ENCODE measurements at regions not wholly inside any gene's neighbourhood (a gene's known extent, or its start where the extent isn't known, plus 50 kb on each side); places are given as distances from the start of the nearest gene placed in this dataset.
A peak's percentile ranks its signal among the peaks of the same experiment; 100 is the strongest.

DNA sequence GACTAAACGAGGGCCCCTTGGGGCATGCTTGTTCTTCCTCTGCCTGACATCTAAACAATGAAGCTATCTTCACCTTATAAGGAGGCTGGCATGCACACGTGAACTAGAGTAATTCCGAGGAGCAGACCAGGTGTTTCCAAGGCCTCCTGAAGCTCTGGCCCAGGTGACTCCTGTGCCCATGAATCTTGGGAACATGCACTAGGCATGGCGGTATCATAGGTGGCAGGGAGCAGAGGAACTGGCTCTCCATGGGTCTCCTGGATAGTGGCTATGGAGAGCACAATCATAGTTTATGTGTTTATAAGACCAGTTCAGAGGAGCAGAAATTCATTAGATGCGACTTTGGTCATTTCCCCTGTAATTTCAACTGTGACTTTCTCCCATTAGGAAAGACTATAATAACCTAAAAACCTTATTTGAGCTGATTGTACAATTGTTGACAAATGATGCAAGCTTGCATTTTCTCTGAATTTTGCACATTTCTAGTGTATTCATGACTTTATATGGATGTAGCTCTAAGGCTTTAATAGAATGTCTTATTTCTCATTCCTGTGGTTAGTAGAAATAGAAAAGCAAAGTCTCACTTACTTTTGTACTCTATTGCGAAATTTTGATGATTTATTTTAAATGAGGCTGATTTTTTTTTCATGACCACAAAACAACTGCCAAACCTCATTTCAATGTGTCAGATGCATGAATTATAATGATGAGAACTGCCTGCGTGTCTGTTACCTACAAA lies 135.3 kb upstream of the RPS23 start:
- peak; percentile 77 for DNase-seq

DNA sequence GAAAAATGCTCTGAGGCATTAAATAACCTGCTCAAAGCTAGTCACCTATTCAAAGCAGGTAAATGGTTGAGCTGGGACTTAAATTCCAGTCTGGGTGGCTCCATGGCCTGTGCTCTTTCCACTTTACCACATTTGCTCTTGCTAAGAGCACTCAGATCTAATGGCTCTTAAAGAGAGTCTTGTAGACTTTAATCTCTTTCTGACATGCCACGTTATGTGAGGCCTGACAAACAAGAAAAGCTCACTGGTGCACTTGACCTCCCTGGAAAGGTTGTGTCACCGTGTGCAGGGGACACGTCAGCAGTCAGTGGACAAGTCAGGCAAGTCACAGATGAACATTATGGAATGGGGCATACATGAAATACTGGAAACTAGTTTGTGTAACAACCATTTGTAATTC lies 129.9 kb upstream of the RPS23 start:
- DNase-seq, result no peak
- in situ Hi-C loops (cut with MboI; ENCODE audit: low pct_unique_long_range_greater_than_20kb, low sequenced_read_pairs), result no loop called here

More for the DNA sequence above, 135.3 kb upstream of the RPS23 start:
- in situ Hi-C loops (cut with MboI; ENCODE audit: low pct_unique_long_range_greater_than_20kb, low sequenced_read_pairs), result no loop called here

- no peak for DNase-seq
- in situ Hi-C loops (cut with MboI; ENCODE audit: low pct_unique_long_range_greater_than_20kb, low sequenced_read_pairs), result no loop called here
Observed at GRCh38 chr5:82406205-82406773, 128.1 kb upstream of the RPS23 start.

DNA sequence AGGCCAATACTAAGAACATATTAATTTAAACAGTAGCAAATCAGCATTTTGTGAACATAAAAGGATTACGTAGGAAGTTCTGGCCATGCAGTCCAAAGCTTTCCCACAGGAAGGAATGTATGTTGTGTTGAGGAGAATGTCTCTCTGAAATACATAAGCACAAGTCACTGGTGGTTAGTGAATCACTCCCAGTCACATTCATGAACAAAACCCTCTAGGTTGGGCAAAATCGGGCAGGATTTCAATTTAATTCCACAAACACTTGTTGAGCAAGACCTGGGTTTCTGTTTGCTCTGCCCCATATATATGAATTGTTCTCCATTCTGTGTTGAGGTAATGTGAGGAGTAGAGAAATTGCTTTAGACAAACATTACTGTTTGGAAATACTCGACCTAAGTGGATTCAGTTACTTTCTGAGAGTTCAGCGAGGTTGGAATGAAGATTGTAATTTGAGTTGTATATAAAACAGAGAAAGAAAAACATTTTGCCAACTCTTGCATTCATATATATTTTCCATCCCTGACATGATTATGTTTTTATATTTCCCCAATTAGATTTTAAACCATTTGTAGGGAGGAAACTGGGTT lies 127.6 kb upstream of the RPS23 start:
- in situ Hi-C loops (cut with MboI; ENCODE audit: low pct_unique_long_range_greater_than_20kb, low sequenced_read_pairs), result no loop called here
- DNase-seq, result no peak

- in situ Hi-C loops (cut with MboI; ENCODE audit: low pct_unique_long_range_greater_than_20kb, low sequenced_read_pairs), result no loop called here
- no peak for DNase-seq
Observed at GRCh38 chr5:82405161-82405560, 127.0 kb upstream of the RPS23 start.

DNA sequence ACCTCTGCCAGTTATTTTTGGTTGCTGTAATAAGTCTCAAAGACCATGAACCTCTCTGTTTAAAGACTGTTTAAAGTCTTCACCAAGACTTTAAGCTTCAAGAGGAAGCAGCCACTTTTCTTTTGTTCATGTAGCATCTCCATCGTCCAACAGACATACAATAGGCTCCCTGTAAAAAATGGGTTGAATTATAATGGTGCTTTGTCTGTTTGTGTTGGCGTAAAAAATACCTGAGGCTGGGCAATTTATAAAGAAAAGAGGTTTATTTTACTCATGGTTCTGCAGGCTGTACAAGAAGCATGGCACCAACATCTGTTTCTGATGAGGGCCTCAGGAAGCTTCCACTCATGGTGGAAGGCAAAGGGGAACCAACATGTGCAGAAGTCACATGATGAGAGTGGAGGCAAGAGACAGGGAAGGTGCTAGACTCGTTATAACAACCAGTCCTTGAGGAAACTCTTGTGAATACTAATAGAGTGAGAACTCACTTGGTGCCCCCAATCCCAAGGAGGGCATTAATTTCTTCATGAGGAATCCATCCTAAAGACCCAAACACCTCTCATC lies 126.3 kb upstream of the RPS23 start:
- in situ Hi-C loops (cut with MboI; ENCODE audit: low pct_unique_long_range_greater_than_20kb, low sequenced_read_pairs), result no loop called here
- DNase-seq, result no peak

DNA sequence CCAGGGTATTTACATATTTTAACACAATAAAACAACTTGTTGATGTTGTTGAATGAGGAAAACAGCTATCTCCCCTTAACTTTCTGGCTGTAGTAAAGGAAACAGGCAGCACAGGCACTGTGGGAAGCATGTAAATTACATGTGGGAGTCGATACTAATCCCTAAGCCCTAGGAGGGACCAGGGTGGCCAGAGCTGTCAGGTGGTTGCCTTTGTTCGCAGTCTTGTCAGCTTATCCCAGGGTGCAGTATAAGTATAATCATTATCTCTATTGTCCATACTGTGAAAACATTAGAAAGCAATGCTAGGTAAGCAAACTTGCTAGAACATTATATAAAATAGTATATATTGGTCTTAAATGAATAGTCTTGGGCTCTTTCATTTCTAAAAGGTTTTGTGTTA lies 125.6 kb upstream of the RPS23 start:
- DNase-seq, result no peak
- in situ Hi-C loops (cut with MboI; ENCODE audit: low pct_unique_long_range_greater_than_20kb, low sequenced_read_pairs), result no loop called here

GRCh38 chr5:82403026-82403425 lies 124.9 kb upstream of the RPS23 start:
- in situ Hi-C loops (cut with MboI; ENCODE audit: low pct_unique_long_range_greater_than_20kb, low sequenced_read_pairs), result no loop called here
- no peak for DNase-seq

DNA sequence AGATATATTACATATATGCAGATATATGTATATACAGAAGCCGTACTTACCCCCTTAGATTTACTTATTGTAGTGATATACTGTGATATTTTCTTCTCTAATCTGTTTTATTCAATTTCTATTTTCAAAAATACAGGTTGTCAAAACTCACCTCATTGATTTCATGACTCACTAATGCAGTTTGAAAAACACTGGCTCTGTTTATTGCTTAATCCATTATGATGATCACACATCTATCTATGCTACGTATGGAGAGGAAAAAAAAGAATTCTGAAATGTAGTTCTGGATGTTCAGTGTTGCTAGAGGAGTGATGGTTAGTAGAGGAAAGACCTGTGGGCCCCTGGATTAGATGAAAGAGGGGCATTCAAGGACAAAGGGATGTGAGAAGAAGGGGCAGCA lies 121.0 kb upstream of the RPS23 start:
- no peak for DNase-seq
- in situ Hi-C loops (cut with MboI; ENCODE audit: low pct_unique_long_range_greater_than_20kb, low sequenced_read_pairs), result no loop called here

DNA sequence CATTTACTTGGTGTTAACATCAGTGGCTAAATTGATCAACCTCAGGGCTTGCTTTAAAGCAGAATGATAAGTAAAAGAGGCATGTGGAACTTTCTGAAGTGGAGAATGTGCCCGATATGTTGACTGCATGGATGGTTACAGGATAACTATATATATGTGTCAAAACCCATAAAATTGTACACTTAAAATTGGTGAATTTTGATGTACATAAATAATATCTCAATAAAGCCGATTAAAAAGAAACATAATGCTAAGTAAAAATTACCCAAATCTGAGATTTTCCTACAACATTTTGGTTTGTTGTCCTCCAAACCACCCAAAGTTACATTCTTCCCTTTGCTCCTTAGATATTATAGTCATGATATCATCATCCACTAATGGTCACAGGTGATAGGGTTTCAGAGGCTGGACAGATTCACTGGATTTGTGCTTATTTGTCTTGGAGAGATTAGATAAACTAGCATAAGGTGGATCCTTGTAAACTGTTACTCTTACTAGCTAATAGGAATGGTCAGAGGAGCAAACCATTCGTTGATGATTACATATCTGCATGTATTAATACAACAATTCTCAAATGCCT lies 119.7 kb upstream of the RPS23 start:
- DNase-seq, result no peak
- in situ Hi-C loops (cut with MboI; ENCODE audit: low pct_unique_long_range_greater_than_20kb, low sequenced_read_pairs), result no loop called here

- in situ Hi-C loops (cut with MboI; ENCODE audit: low pct_unique_long_range_greater_than_20kb, low sequenced_read_pairs), result no loop called here
- no peak for DNase-seq
Observed at GRCh38 chr5:82396871-82397514, 118.8 kb upstream of the RPS23 start.

GRCh38 chr5:82396396-82396795 lies 118.2 kb upstream of the RPS23 start:
- DNase-seq, result no peak
- in situ Hi-C loops (cut with MboI; ENCODE audit: low pct_unique_long_range_greater_than_20kb, low sequenced_read_pairs), result no loop called here

GRCh38 chr5:82393951-82394350 lies 115.8 kb upstream of the RPS23 start:
- in situ Hi-C loops (cut with MboI; ENCODE audit: low pct_unique_long_range_greater_than_20kb, low sequenced_read_pairs), result no loop called here
- DNase-seq, result no peak

- in situ Hi-C loops (cut with MboI; ENCODE audit: low pct_unique_long_range_greater_than_20kb, low sequenced_read_pairs), result no loop called here
- DNase-seq, result no peak
Observed at GRCh38 chr5:82390088-82390487, 111.9 kb upstream of the RPS23 start.

- in situ Hi-C loops (cut with MboI; ENCODE audit: low pct_unique_long_range_greater_than_20kb, low sequenced_read_pairs), result no loop called here
Observed at GRCh38 chr5:82389347-82389746, 111.2 kb upstream of the RPS23 start.

DNA sequence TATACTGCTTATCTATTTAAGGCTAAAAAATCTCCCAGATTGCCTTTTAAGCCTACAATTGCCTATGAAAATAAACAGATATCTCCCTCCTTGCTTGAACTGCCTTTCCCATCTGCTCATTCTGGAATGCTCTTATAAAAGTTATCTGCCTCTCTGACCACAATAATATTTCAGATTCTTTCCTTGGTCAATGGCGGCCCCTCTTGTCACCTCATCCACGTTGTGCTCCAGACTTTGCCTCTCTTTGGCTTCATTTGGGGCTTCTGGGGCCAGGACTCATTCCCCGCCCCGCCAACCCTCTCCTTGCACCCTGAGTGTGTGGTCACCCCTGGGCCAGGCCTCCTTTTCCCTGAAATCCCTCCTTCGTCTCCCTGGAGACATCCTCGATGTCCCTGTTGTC lies 110.0 kb upstream of the RPS23 start:
- in situ Hi-C loops (cut with MboI; ENCODE audit: low pct_unique_long_range_greater_than_20kb, low sequenced_read_pairs), result no loop called here
- no peak for DNase-seq

More at GRCh38 chr5:82389347-82389746, 111.2 kb upstream of the RPS23 start:
- no peak for DNase-seq

- in situ Hi-C loops (cut with MboI; ENCODE audit: low pct_unique_long_range_greater_than_20kb, low sequenced_read_pairs), result no loop called here
Observed at GRCh38 chr5:82387819-82388166, 109.6 kb upstream of the RPS23 start.

GRCh38 chr5:82387001-82387818 lies 109.1 kb upstream of the RPS23 start:
- DNase-seq, result no peak

More at GRCh38 chr5:82387819-82388166, 109.6 kb upstream of the RPS23 start:
- DNase-seq, result no peak

GRCh38 chr5:82386576-82386975 lies 108.4 kb upstream of the RPS23 start:
- in situ Hi-C loops (cut with MboI; ENCODE audit: low pct_unique_long_range_greater_than_20kb, low sequenced_read_pairs), result no loop called here
- no peak for DNase-seq

More at GRCh38 chr5:82387001-82387818, 109.1 kb upstream of the RPS23 start:
- in situ Hi-C loops (cut with MboI; ENCODE audit: low pct_unique_long_range_greater_than_20kb, low sequenced_read_pairs), result no loop called here
